A673 (cell line): ENCODE measurements at regions not wholly inside any gene's neighbourhood (a gene's known extent, or its start where the extent isn't known, plus 50 kb on each side); places are given as distances from the start of the nearest gene placed in this dataset.

ENCODE experiments used
- BruUV-seq: library from RNA; stranded (reverse); fragments of 400-500 nt; replicated peaks from 2 replicates; lab custom pipeline; 2021; lab: Mats Ljungman, UMichigan
- CTCF ChIA-PET: fragments of 300-600 bp; sonication (Branson Sonifier 250); formaldehyde crosslinking; loops from one replicate; lab custom pipeline; 2022; ENCODE audit warnings: antibody characterized with exemption; lab: Charles Lee
- POLR2A ChIA-PET: fragments of 300-600 bp; sonication (Branson Sonifier 250); formaldehyde crosslinking; loops from one replicate; lab custom pipeline; 2022; ENCODE audit warnings: antibody characterized with exemption; ENCODE audit not compliant: low non-redundant PET; lab: Charles Lee
- DNase-seq: peaks from one replicate; pipeline ENCODE4 v3.0.0-alpha.2; 2015; ENCODE audit warnings: low spot score
- H3K27ac ChIP-seq: fragments of 200-600 bp; sonication (generic); 2 replicates; pipeline ENCODE4 v1.5.1; 2016; ENCODE audit warnings: mixed run types, low read depth, mild to moderate bottlenecking, mixed read lengths, antibody characterized with exemption, low read length; ENCODE audit not compliant: poor library complexity, severe bottlenecking
- H3K27me3 ChIP-seq: fragments of 200-600 bp; sonication (generic); replicated peaks from 2 replicates; pipeline ENCODE4 v1.6.1; 2017; ENCODE audit warnings: mixed run types, low read depth, mild to moderate bottlenecking, mixed read lengths, antibody characterized with exemption, low read length; ENCODE audit not compliant: insufficient read depth, poor library complexity
- H3K36me3 ChIP-seq: fragments of 200-600 bp; sonication (generic); 2 replicates; pipeline ENCODE4 v1.6.1; 2016; ENCODE audit warnings: mixed run types, mild to moderate bottlenecking, mixed read lengths, antibody characterized with exemption, low read length; ENCODE audit not compliant: insufficient read depth, poor library complexity, severe bottlenecking
- H3K4me1 ChIP-seq: fragments of 200-600 bp; sonication (generic); 2 replicates; pipeline ENCODE4 v1.6.1; 2017; ENCODE audit warnings: mixed run types, mild to moderate bottlenecking, mixed read lengths, antibody characterized with exemption, low read length; ENCODE audit not compliant: insufficient read depth, poor library complexity, severe bottlenecking
- H3K4me3 ChIP-seq: fragments of 200-600 bp; sonication (generic); 2 replicates; pipeline ENCODE4 v1.5.1; 2016; ENCODE audit warnings: low read depth, mixed run types, mild to moderate bottlenecking, mixed read lengths, low read length; ENCODE audit not compliant: poor library complexity, severe bottlenecking
- H3K9me3 ChIP-seq: fragments of 200-600 bp; sonication (generic); 2 replicates; pipeline ENCODE4 v1.6.1; 2016; ENCODE audit warnings: mixed run types, low read depth, mild to moderate bottlenecking, mixed read lengths, antibody characterized with exemption, low read length; ENCODE audit not compliant: poor library complexity, severe bottlenecking
- EZH2 ChIP-seq: fragments of 200-600 bp; sonication (generic); IDR thresholded peaks from 2 replicates; pipeline ENCODE4 v1.6.1; 2017; ENCODE audit warnings: borderline replicate concordance, low read depth, mild to moderate bottlenecking, mixed read lengths, antibody characterized with exemption, low read length; ENCODE audit not compliant: poor library complexity, severe bottlenecking
- intact Hi-C: fragments of 100-400 bp; cut with micrococcal nuclease; formaldehyde crosslinking; loops from one replicate; pipeline ENCODE4 v1.10.0; 2022; ENCODE audit not compliant: unreplicated experiment
- TF ChIP-seq, protein P1 (sequence below): fragments of 300-800, 200-600 bp; sonication (generic); conservative IDR thresholded peaks from 2 replicates; pipeline ENCODE4 v1.5.1; 2017; ENCODE audit warnings: low read depth, mild to moderate bottlenecking, antibody characterized with exemption, low read length, moderate library complexity, mixed read lengths

DNA sequence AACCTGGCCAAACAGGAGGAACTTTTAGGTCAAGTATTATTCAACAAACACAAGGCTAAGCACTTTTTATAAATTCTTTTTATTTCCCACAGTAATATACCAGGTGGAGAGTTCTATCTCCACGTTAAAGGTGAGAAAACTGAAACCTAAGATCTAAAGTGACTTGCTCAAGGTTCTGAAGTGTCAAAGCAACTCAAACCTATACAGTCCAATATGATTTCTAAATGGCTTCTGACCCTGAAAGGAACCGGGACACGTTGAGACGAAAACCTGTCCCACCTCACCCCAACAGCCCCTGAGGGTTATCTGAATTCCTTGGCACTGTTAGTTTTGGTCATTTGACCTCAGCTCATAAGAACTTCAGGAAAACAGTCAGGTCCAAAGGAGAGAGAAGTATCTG lies 814.5 kb upstream of the LRATD1 start:
- Histone ChIP-seq H3K36me3 (no peaks in the 10 kb centered on the region), H3K9me3 (no peaks in the 10 kb centered on the region), H3K27ac (no peak overlapping the region), H3K27me3 (no peaks in the 10 kb centered on the region), H3K4me3 (no peak overlapping the region), H3K4me1 (no peaks in the 10 kb centered on the region)
- POLR2A ChIA-PET: no interaction called here
- intact Hi-C loops: no loop called here
- no peak for DNase-seq
- TF ChIP-seq EZH2: no peak
- TF ChIP-seq, protein P1, sequence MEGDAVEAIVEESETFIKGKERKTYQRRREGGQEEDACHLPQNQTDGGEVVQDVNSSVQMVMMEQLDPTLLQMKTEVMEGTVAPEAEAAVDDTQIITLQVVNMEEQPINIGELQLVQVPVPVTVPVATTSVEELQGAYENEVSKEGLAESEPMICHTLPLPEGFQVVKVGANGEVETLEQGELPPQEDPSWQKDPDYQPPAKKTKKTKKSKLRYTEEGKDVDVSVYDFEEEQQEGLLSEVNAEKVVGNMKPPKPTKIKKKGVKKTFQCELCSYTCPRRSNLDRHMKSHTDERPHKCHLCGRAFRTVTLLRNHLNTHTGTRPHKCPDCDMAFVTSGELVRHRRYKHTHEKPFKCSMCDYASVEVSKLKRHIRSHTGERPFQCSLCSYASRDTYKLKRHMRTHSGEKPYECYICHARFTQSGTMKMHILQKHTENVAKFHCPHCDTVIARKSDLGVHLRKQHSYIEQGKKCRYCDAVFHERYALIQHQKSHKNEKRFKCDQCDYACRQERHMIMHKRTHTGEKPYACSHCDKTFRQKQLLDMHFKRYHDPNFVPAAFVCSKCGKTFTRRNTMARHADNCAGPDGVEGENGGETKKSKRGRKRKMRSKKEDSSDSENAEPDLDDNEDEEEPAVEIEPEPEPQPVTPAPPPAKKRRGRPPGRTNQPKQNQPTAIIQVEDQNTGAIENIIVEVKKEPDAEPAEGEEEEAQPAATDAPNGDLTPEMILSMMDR: no peak
- BruUV-seq: no TSS peak
- CTCF ChIA-PET: no interaction called here

DNA sequence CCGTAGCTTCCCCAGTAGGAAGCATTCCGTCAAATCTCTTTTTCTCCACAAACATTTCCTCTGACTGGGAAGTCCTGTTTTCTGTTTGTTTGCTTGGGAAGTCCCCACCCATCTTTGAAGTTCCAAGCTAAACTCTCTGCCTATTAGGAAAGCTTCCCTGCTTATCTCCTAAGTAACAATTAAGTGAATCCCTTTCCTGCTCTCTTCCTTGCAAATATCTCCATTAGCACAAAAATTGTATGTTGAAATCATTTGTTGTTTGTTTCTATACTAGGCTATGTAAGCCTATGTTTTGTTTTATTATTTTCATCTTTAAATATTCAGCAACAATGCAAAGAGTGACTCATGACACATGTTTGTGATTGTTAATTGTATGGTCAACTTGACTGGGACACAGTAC lies 812.6 kb upstream of the LRATD1 start:
- DNase-seq: no peak
- H3K36me3 ChIP-seq: no peaks in the 10 kb centered on the region
- TF ChIP-seq EZH2: no peak
- TF ChIP-seq, protein P1: no peak
- H3K27me3 ChIP-seq: no peaks in the 10 kb centered on the region
- H3K4me3 ChIP-seq: no peak overlapping the region
- no peaks in the 10 kb centered on the region for H3K4me1 ChIP-seq
- POLR2A ChIA-PET: no interaction called here
- no peak overlapping the region for H3K27ac ChIP-seq
- no TSS peak for BruUV-seq
- intact Hi-C loops: no loop called here
- no peaks in the 10 kb centered on the region for H3K9me3 ChIP-seq
- CTCF ChIA-PET: no interaction called here

DNA sequence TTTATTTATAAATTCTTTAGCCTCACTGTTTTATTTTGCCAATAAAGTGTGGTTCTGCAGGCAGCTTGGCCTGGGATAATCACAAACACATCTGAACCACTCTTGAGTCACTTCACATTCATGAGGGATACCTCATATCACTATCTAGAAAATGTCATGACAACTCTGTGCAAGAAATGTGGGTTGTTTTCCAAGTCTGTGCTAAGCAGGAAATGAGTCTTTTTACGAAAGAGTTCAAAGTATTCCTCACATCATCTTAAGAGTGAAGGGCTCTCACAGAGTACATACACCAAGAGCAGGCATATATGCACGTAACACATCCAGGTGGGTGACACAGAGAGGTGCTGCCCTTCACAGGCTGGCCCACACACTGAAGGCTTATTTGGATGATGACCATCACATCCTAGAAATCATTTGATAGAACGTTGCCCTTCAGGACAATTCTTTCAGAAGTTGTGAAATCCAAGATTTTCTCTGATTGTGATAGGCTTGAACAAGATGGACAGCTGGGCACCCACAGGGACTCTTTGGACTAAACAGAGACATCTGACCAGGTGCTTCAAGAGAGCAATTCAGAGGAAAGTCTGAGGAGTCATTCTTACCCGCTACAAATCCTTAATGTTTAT lies 811.1 kb upstream of the LRATD1 start:
- no peak for DNase-seq
- Histone ChIP-seq H3K36me3 (no peaks in the 10 kb centered on the region), H3K9me3 (no peaks in the 10 kb centered on the region), H3K27ac (no peak overlapping the region), H3K4me3 (no peak overlapping the region), H3K27me3 (no peaks in the 10 kb centered on the region), H3K4me1 (no peaks in the 10 kb centered on the region)
- TF ChIP-seq, protein P1: no peak
- ChIA-PET CTCF (no interaction called here), POLR2A (no interaction called here)
- intact Hi-C loops: no loop called here
- no TSS peak for BruUV-seq
